ENCODE measurements at regions not wholly inside any gene's neighbourhood (a gene's known extent, or its start where the extent isn't known, plus 50 kb on each side); places are given as distances from the start of the nearest gene placed in this dataset.

- H4K8ac ChIP-seq (ENCODE audit: extremely low read depth, insufficient read depth, low read length) = no peak overlapping the region
- H2BK20ac ChIP-seq (ENCODE audit: low read length) = no peak overlapping the region
- ChIA-PET POLR2A (ENCODE audit: partially characterized antibody) (no interaction called here), CTCF (ENCODE audit: partially characterized antibody) (interaction anchor here (1.1 kb wide), 1 partner anchor 13 kb away, joined by 3 read pairs; no protein-coding TSS in a partner anchor)
- H3K36me3 ChIP-seq (ENCODE audit: control insufficient read depth in 2 of 4, insufficient read depth in 4 of 4, low read length in 3 of 4) = no peaks in the 10 kb centered on the region
- no peak overlapping the region for H2BK15ac ChIP-seq (ENCODE audit: low read length)
- H3K27me3 ChIP-seq (replicated peaks in 1 of 4; ENCODE audit: control insufficient read depth in 3 of 4, extremely low read depth in 1 of 4, insufficient read depth in 3 of 4, low read length in 3 of 4) = no peaks in the 10 kb centered on the region
- H2AFZ ChIP-seq (ENCODE audit: low read length) = no peak overlapping the region
- H3K56ac ChIP-seq (replicated peaks; ENCODE audit: insufficient read length, low read depth, low read length) = no peak overlapping the region
- no peak overlapping the region for H2BK120ac ChIP-seq (replicated peaks; ENCODE audit: low read depth, low read length)
- H3K27ac ChIP-seq (ENCODE audit: low read depth, low read length) = no peak overlapping the region
- peaks cover 10 to 12% of the 10 kb centered on the region in 2 experiments; a peak in 3 of 4 replicates for H3K9me3 ChIP-seq (ENCODE audit: insufficient read depth in 2 of 2, low read depth in 1 of 2, low read length in 1 of 2)
- no peak overlapping the region for H2BK12ac ChIP-seq (ENCODE audit: low read depth, low read length)
- no peak overlapping the region for H3K4me2 ChIP-seq (ENCODE audit: insufficient read depth in 1 of 2, low read depth in 2 of 2, low read length in 2 of 2)
- H4K5ac ChIP-seq (ENCODE audit: insufficient read length, low read depth, low read length) = no peak overlapping the region
- DNase-seq (ENCODE audit: low read depth in 1 of 2, low spot score in 2 of 2) (no peak), FAIRE-seq (no peak)
- H3K79me2 ChIP-seq (ENCODE audit: control insufficient read depth in 1 of 2, insufficient read depth in 2 of 2, low read length in 2 of 2) = no peaks in the 10 kb centered on the region
- no peaks in the 10 kb centered on the region for H4K20me1 ChIP-seq (replicated peaks in 1 of 2; ENCODE audit: control insufficient read depth in 1 of 2, insufficient read depth in 2 of 2, low read length in 2 of 2)
- no peaks in the 10 kb centered on the region for H3K4me1 ChIP-seq (replicated peaks in 1 of 4; ENCODE audit: control insufficient read depth in 3 of 4, insufficient read depth in 4 of 4, low read length in 3 of 4)
- no peak overlapping the region for H4K91ac ChIP-seq (replicated peaks; ENCODE audit: insufficient read length, low read length)
- no peak overlapping the region for H3K4me3 ChIP-seq (ENCODE audit: extremely low read depth in 1 of 4, insufficient read depth in 2 of 4, low read depth in 3 of 4, low read length in 4 of 4)
- no peak overlapping the region for H3K23ac ChIP-seq (ENCODE audit: insufficient read length)
- H3K23me2 ChIP-seq (ENCODE audit: low read depth, low read length) = no peaks in the 10 kb centered on the region; the same call in 1 of the 2 replicates
- no peak overlapping the region for H2BK5ac ChIP-seq (ENCODE audit: low read depth, low read length)
- no peak overlapping the region for H3K4ac ChIP-seq (replicated peaks; ENCODE audit: insufficient read length, low read depth, low read length)
- H2AK5ac ChIP-seq (ENCODE audit: low read depth, low read length) = no peak overlapping the region
- no peaks in the 10 kb centered on the region for H3K79me1 ChIP-seq (ENCODE audit: low read depth, low read length)
- H3K9ac ChIP-seq (replicated peaks in 1 of 4; ENCODE audit: extremely low read depth in 1 of 4, low read depth in 3 of 4, low read length in 3 of 4) = no peak overlapping the region
- no peak overlapping the region for H3K14ac ChIP-seq (ENCODE audit: insufficient read length)
- H3K18ac ChIP-seq (ENCODE audit: extremely low read depth, low read length) = no peak overlapping the region
- TF ChIP-seq KDM1A (IDR thresholded peaks at IDR 0.05; ENCODE audit: borderline replicate concordance, low read length) (no peak), KDM4A (IDR thresholded peaks at IDR 0.05; ENCODE audit: low read depth, low read length, severe bottlenecking) (no peak), EP300 (IDR thresholded peaks at IDR 0.05; ENCODE audit: borderline replicate concordance in 1 of 2, low read depth in 2 of 2, low read length in 2 of 2) (no peak)
Measured at GRCh38 chr4:12674184-12674583, 810.0 kb downstream of the RAB28 start.
